KOPT-K1 (cell line): ENCODE measurements at regions not wholly inside any gene's neighbourhood (a gene's known extent, or its start where the extent isn't known, plus 50 kb on each side); places are given as distances from the start of the nearest gene placed in this dataset.
"Not testable (repeated sequence)": the region's sequence is repeated elsewhere in the genome, so short reads cannot be mapped to it uniquely, and the experiment has no call there.

Source experiments
- H3K27ac ChIP-seq: fragments of 200-600 bp; sonication (generic); 2 replicates; pipeline ENCODE4 v1.5.1; 2016; ENCODE audit warnings: antibody characterized with exemption, mild to moderate bottlenecking, low read depth, low read length; ENCODE audit not compliant: poor library complexity, severe bottlenecking
- H3K36me3 ChIP-seq: fragments of 200-600 bp; sonication (generic); 2 replicates; pipeline ENCODE4 v1.5.1; 2017; ENCODE audit warnings: antibody characterized with exemption, mild to moderate bottlenecking, low read length, moderate library complexity; ENCODE audit not compliant: insufficient read depth
- H3K9me3 ChIP-seq: fragments of 200-600 bp; sonication (generic); 2 replicates; pipeline ENCODE4 v1.5.1; 2017; ENCODE audit warnings: antibody characterized with exemption, low read length, mild to moderate bottlenecking; ENCODE audit not compliant: insufficient read depth, poor library complexity, severe bottlenecking

- peaks cover 9% of the 10 kb centered on the region for H3K9me3 ChIP-seq
- H3K36me3 ChIP-seq, result peaks cover 27% of the 10 kb centered on the region
- no peak overlapping the region for H3K27ac ChIP-seq
Observed at GRCh38 chr6:11379805-11380204, 147.3 kb upstream of the NEDD9 start.

GRCh38 chr6:11378639-11379038 is 146.2 kb upstream of the NEDD9 start:
- peaks cover 9% of the 10 kb centered on the region for H3K9me3 ChIP-seq
- H3K27ac ChIP-seq, result no peak overlapping the region
- peaks cover 27% of the 10 kb centered on the region for H3K36me3 ChIP-seq

- peaks cover 27% of the 10 kb centered on the region for H3K36me3 ChIP-seq
- peaks cover 9% of the 10 kb centered on the region for H3K9me3 ChIP-seq
- H3K27ac ChIP-seq, result no peak overlapping the region
Observed at GRCh38 chr6:11374036-11375010, 141.9 kb upstream of the NEDD9 start.

GRCh38 chr6:11373208-11373607 is 140.7 kb upstream of the NEDD9 start:
- H3K9me3 ChIP-seq, result peaks cover 9% of the 10 kb centered on the region
- H3K36me3 ChIP-seq, result peaks cover 27% of the 10 kb centered on the region
- H3K27ac ChIP-seq, result no peak overlapping the region

GRCh38 chr6:11372186-11372790 is 139.8 kb upstream of the NEDD9 start:
- H3K9me3 ChIP-seq, H3K27ac ChIP-seq: not testable (repeated sequence)
- H3K36me3 ChIP-seq, result peaks cover 21% of the 10 kb centered on the region

- Histone ChIP-seq H3K36me3 (peaks cover 2% of the 10 kb centered on the region; the same call in 1 of the 2 replicates), H3K27ac (no peak overlapping the region), H3K9me3 (no peaks in the 10 kb centered on the region)
Observed at GRCh38 chr6:11370191-11371018, 137.9 kb upstream of the NEDD9 start.

GRCh38 chr6:11368760-11369159 is 136.3 kb upstream of the NEDD9 start:
- Histone ChIP-seq H3K9me3 (no peaks in the 10 kb centered on the region), H3K36me3 (no peaks in the 10 kb centered on the region; the same call in 1 of the 2 replicates), H3K27ac (no peak overlapping the region)

- H3K9me3 ChIP-seq, result no peaks in the 10 kb centered on the region
- H3K36me3 ChIP-seq, result no peaks in the 10 kb centered on the region; the same call in 1 of the 2 replicates
- no peak overlapping the region for H3K27ac ChIP-seq
Observed at GRCh38 chr6:11368264-11368663, 135.8 kb upstream of the NEDD9 start.

- no peaks in the 10 kb centered on the region for H3K9me3 ChIP-seq
- H3K36me3 ChIP-seq, result no peaks in the 10 kb centered on the region; the same call in 1 of the 2 replicates
- no peak overlapping the region for H3K27ac ChIP-seq
Observed at GRCh38 chr6:11367638-11368199, 135.3 kb upstream of the NEDD9 start.

- no peaks in the 10 kb centered on the region; the same call in 1 of the 2 replicates for H3K36me3 ChIP-seq
- H3K27ac ChIP-seq, result no peak overlapping the region
Observed at GRCh38 chr6:11366934-11367637, 134.6 kb upstream of the NEDD9 start.

GRCh38 chr6:11366183-11366933 is 133.9 kb upstream of the NEDD9 start:
- peaks cover 1% of the 10 kb centered on the region; the same call in 1 of the 2 replicates for H3K36me3 ChIP-seq
- H3K27ac ChIP-seq, result no peak overlapping the region
- H3K9me3 ChIP-seq, result peaks cover 2% of the 10 kb centered on the region

More at GRCh38 chr6:11366934-11367637, 134.6 kb upstream of the NEDD9 start:
- H3K9me3 ChIP-seq, result no peaks in the 10 kb centered on the region

- Histone ChIP-seq H3K27ac (no peak overlapping the region), H3K9me3 (peaks cover 16% of the 10 kb centered on the region), H3K36me3 (peaks cover 8% of the 10 kb centered on the region)
Observed at GRCh38 chr6:11364971-11365397, 132.5 kb upstream of the NEDD9 start.

- Histone ChIP-seq H3K36me3 (peaks cover 8% of the 10 kb centered on the region), H3K9me3 (peaks cover 19% of the 10 kb centered on the region), H3K27ac (no peak overlapping the region)
Observed at GRCh38 chr6:11363881-11364576, 131.6 kb upstream of the NEDD9 start.
